ENCODE measurements at regions not wholly inside any gene's neighbourhood (a gene's known extent, or its start where the extent isn't known, plus 50 kb on each side); places are given as distances from the start of the nearest gene placed in this dataset.

DNA sequence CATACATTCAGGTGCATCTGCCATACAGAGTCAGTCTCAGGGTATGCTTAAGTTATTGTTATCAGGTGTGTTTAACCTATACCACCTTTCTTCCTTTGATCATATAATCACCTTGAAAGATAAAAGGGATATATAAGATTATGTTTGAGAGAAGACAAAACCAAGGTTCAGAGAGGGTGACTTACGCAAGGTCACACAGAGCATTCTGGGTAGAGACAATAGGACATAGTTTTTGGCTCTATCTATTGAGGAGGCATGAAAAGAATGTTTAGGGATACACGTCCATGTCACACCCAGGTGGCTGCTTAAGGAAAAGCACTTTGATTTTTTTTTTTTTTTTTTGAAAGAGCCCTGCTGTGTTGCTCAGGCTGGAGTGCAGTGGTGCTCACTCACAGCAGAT lies 327.1 kb upstream of the RPS6KA3 start:
- Histone ChIP-seq H3K27me3 (ENCODE audit: insufficient read depth, low read length, poor library complexity, severe bottlenecking) (no peaks in the 10 kb centered on the region), H3K9me2 (replicated peaks; ENCODE audit: low read depth, low read length) (no peaks in the 10 kb centered on the region), H3K9me3 (ENCODE audit: insufficient read depth, low read depth, low read length) (no peaks in the 10 kb centered on the region), H3K36me3 (ENCODE audit: insufficient read depth, low read length) (no peaks in the 10 kb centered on the region), H4K20me1 (ENCODE audit: insufficient read depth, low read length, poor library complexity, severe bottlenecking) (no peaks in the 10 kb centered on the region), H3K4me3 (ENCODE audit: low read length, poor library complexity, severe bottlenecking) (no peak overlapping the region), H2AFZ (ENCODE audit: low read length) (no peak overlapping the region), H3K79me2 (ENCODE audit: insufficient read depth, low read length) (no peaks in the 10 kb centered on the region), H3F3A (ENCODE audit: low read depth) (no peaks in the 10 kb centered on the region), H3K4me1 (ENCODE audit: insufficient read depth, low read length, poor library complexity, severe bottlenecking) (no peaks in the 10 kb centered on the region), H3K9ac (ENCODE audit: low read depth, low read length, poor library complexity, severe bottlenecking) (no peak overlapping the region), H3K4me2 (ENCODE audit: low read depth, low read length, poor library complexity, severe bottlenecking) (no peak overlapping the region)
- TF ChIP-seq, protein P1, sequence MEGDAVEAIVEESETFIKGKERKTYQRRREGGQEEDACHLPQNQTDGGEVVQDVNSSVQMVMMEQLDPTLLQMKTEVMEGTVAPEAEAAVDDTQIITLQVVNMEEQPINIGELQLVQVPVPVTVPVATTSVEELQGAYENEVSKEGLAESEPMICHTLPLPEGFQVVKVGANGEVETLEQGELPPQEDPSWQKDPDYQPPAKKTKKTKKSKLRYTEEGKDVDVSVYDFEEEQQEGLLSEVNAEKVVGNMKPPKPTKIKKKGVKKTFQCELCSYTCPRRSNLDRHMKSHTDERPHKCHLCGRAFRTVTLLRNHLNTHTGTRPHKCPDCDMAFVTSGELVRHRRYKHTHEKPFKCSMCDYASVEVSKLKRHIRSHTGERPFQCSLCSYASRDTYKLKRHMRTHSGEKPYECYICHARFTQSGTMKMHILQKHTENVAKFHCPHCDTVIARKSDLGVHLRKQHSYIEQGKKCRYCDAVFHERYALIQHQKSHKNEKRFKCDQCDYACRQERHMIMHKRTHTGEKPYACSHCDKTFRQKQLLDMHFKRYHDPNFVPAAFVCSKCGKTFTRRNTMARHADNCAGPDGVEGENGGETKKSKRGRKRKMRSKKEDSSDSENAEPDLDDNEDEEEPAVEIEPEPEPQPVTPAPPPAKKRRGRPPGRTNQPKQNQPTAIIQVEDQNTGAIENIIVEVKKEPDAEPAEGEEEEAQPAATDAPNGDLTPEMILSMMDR (conservative IDR thresholded peaks at IDR 0.05; ENCODE audit: low read length) = no peak
- no peak for TF ChIP-seq EZH2phosphoT487 (IDR thresholded peaks at IDR 0.05; ENCODE audit: borderline replicate concordance)

DNA sequence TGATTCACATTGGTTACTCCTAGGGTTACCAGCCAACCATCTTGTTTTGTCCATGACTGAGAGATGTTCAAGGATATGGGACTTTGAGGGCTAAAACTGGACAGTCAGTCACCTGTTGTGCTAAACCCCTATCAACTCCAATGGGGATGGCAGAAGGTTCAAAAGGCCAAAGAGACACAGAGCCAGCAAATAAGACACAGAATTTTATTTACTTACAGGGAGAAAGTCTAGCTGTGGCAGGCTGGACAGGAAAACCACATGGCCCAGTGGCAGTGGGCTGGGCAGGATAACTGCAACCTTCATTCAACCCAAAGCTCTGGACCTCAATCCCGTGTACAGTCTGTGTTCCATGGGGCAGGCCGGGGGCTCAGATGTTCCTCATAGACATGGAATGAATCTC lies 326.7 kb upstream of the RPS6KA3 start:
- no peaks in the 10 kb centered on the region for H3K27me3 ChIP-seq (ENCODE audit: insufficient read depth, low read length, poor library complexity, severe bottlenecking)
- no peaks in the 10 kb centered on the region for H3K9me2 ChIP-seq (replicated peaks; ENCODE audit: low read depth, low read length)
- H3K4me2 ChIP-seq (ENCODE audit: low read depth, low read length, poor library complexity, severe bottlenecking) = no peak overlapping the region
- no peak overlapping the region for H2AFZ ChIP-seq (ENCODE audit: low read length)
- H3K9ac ChIP-seq (ENCODE audit: low read depth, low read length, poor library complexity, severe bottlenecking) = no peak overlapping the region
- H3K79me2 ChIP-seq (ENCODE audit: insufficient read depth, low read length) = no peaks in the 10 kb centered on the region
- no peaks in the 10 kb centered on the region for H3K9me3 ChIP-seq (ENCODE audit: insufficient read depth, low read depth, low read length)
- no peaks in the 10 kb centered on the region for H3F3A ChIP-seq (ENCODE audit: low read depth)
- H4K20me1 ChIP-seq (ENCODE audit: insufficient read depth, low read length, poor library complexity, severe bottlenecking) = no peaks in the 10 kb centered on the region
- no peak for TF ChIP-seq EZH2phosphoT487 (IDR thresholded peaks at IDR 0.05; ENCODE audit: borderline replicate concordance)
- TF ChIP-seq, protein P1 (conservative IDR thresholded peaks at IDR 0.05; ENCODE audit: low read length) = no peak
- H3K4me3 ChIP-seq (ENCODE audit: low read length, poor library complexity, severe bottlenecking) = no peak overlapping the region
- H3K36me3 ChIP-seq (ENCODE audit: insufficient read depth, low read length) = no peaks in the 10 kb centered on the region
- H3K4me1 ChIP-seq (ENCODE audit: insufficient read depth, low read length, poor library complexity, severe bottlenecking) = no peaks in the 10 kb centered on the region

DNA sequence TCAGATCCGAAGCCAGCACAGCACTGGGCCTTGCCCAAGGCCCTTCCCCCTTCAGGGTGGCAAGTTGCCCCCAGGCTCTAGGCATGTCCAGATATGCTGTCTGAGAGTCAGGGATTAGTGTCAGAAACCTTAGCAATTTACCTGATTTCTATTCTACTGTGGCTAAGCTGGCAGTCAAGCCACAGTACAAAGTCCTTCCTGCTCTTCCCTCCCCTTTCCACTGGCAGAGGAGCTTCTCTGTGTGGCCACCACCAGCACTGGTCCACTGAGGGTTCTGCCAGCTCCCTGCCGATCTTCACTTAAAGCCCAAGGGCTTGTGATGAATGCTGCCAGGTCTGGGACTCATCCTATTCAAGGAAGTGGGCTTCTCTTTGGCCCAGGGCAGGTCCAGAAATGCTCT lies 324.5 kb upstream of the RPS6KA3 start:
- no peak overlapping the region for H2AFZ ChIP-seq (ENCODE audit: low read length)
- H3F3A ChIP-seq (ENCODE audit: low read depth) = no peaks in the 10 kb centered on the region
- H3K4me2 ChIP-seq (ENCODE audit: low read depth, low read length, poor library complexity, severe bottlenecking) = no peak overlapping the region
- H4K20me1 ChIP-seq (ENCODE audit: insufficient read depth, low read length, poor library complexity, severe bottlenecking) = no peaks in the 10 kb centered on the region
- H3K9ac ChIP-seq (ENCODE audit: low read depth, low read length, poor library complexity, severe bottlenecking) = no peak overlapping the region
- no peaks in the 10 kb centered on the region for H3K4me1 ChIP-seq (ENCODE audit: insufficient read depth, low read length, poor library complexity, severe bottlenecking)
- H3K36me3 ChIP-seq (ENCODE audit: insufficient read depth, low read length) = no peaks in the 10 kb centered on the region
- no peaks in the 10 kb centered on the region for H3K27me3 ChIP-seq (ENCODE audit: insufficient read depth, low read length, poor library complexity, severe bottlenecking)
- H3K79me2 ChIP-seq (ENCODE audit: insufficient read depth, low read length) = no peaks in the 10 kb centered on the region
- H3K9me3 ChIP-seq (ENCODE audit: insufficient read depth, low read depth, low read length) = no peaks in the 10 kb centered on the region
- H3K9me2 ChIP-seq (replicated peaks; ENCODE audit: low read depth, low read length) = no peaks in the 10 kb centered on the region
- TF ChIP-seq, protein P1 (conservative IDR thresholded peaks at IDR 0.05; ENCODE audit: low read length) = no peak
- TF ChIP-seq EZH2phosphoT487 (IDR thresholded peaks at IDR 0.05; ENCODE audit: borderline replicate concordance) = no peak
- no peak overlapping the region for H3K4me3 ChIP-seq (ENCODE audit: low read length, poor library complexity, severe bottlenecking)
